DOHH2 (cell line): ENCODE measurements at regions not wholly inside any gene's neighbourhood (a gene's known extent, or its start where the extent isn't known, plus 50 kb on each side); places are given as distances from the start of the nearest gene placed in this dataset.

Experiments used
- CTCF ChIP-seq: fragments of 200-600 bp; sonication (generic); IDR thresholded peaks from one replicate; pipeline ENCODE4 v1.5.1; 2014; ENCODE audit warnings: antibody characterized with exemption, mild to moderate bottlenecking, low read depth, low read length; ENCODE audit not compliant: poor library complexity, severe bottlenecking
- EZH2phosphoT487 ChIP-seq: fragments of 200-600 bp; sonication (generic); IDR thresholded peaks from 2 replicates; pipeline ENCODE4 v1.6.1; 2017; ENCODE audit warnings: borderline replicate concordance, mild to moderate bottlenecking, antibody characterized with exemption, low read length, moderate library complexity, mixed read lengths

- no peak for TF ChIP-seq CTCF
- TF ChIP-seq EZH2phosphoT487, result no peak
These were observed 278.1 kb upstream of the NMUR2 start for GRCh38 chr5:152683205-152683604.
